ENCODE measurements at regions not wholly inside any gene's neighbourhood (a gene's known extent, or its start where the extent isn't known, plus 50 kb on each side); places are given as distances from the start of the nearest gene placed in this dataset.
A peak's percentile ranks its signal among the peaks of the same experiment; 100 is the strongest.

GRCh38 chr4:94015956-94016355 lies 187.4 kb downstream of the ATOH1 start:
- TF ChIP-seq CTCF (conservative IDR thresholded peaks at IDR 0.05), result no peak
- no peak overlapping the region for H3K27ac Mint-ChIP-seq
- no peak overlapping the region for H3K4me3 Mint-ChIP-seq
- Histone ChIP-seq H3K27ac (ENCODE audit: low read depth, low read length) (no peak overlapping the region), H3K9ac (ENCODE audit: extremely low read depth, low read length, poor library complexity, severe bottlenecking) (no peak overlapping the region), H3K9me3 (ENCODE audit: control insufficient read depth, low read length) (peaks cover 8% of the 10 kb centered on the region), H3K36me3 (ENCODE audit: control insufficient read depth, insufficient read depth, low read length) (no peaks in the 10 kb centered on the region), H3K4me3 (ENCODE audit: low read length) (no peak overlapping the region), H3K4me1 (ENCODE audit: control insufficient read depth, insufficient read depth, low read length) (peaks cover 3% of the 10 kb centered on the region), H3K27me3 (ENCODE audit: control insufficient read depth, insufficient read depth, low read length, poor library complexity, severe bottlenecking) (no peaks in the 10 kb centered on the region)
- H3K36me3 Mint-ChIP-seq (ENCODE audit: low read depth), result no peaks in the 10 kb centered on the region
- DNase-seq, result no peak
- no peaks in the 10 kb centered on the region for H3K27me3 Mint-ChIP-seq (ENCODE audit: insufficient read depth)
- peaks cover 2% of the 10 kb centered on the region for H3K9me3 Mint-ChIP-seq
- 100% methylated on average over 1 of the region's 1 CpG; no CpG with 5 or more reads in 1 of the 2 experiments for WGBS, 2 experiments (ENCODE audit: insufficient coverage in 1 of 2, insufficient read length in 1 of 2)
- H3K4me1 Mint-ChIP-seq, result peaks cover 7% of the 10 kb centered on the region

- H3K9me3 ChIP-seq (ENCODE audit: control insufficient read depth, low read length), result no peaks in the 10 kb centered on the region
- no peak for TF ChIP-seq CTCF (conservative IDR thresholded peaks at IDR 0.05)
- H3K27ac ChIP-seq (ENCODE audit: low read depth, low read length), result peak overlapping the region; percentile 73
- H3K9me3 Mint-ChIP-seq, result peaks cover 5% of the 10 kb centered on the region
- peaks cover 16% of the 10 kb centered on the region for H3K4me1 Mint-ChIP-seq
- no peak overlapping the region for H3K27ac Mint-ChIP-seq
- WGBS, 2 experiments (ENCODE audit: insufficient coverage in 1 of 2, insufficient read length in 1 of 2), result 29 to 54% methylated on average over 1 to 2 of the region's 2 CpGs
- H3K4me1 ChIP-seq (ENCODE audit: control insufficient read depth, insufficient read depth, low read length), result no peaks in the 10 kb centered on the region
- no peak overlapping the region for H3K4me3 ChIP-seq (ENCODE audit: low read length)
- H3K27me3 Mint-ChIP-seq (ENCODE audit: insufficient read depth), result no peaks in the 10 kb centered on the region
- H3K27me3 ChIP-seq (ENCODE audit: control insufficient read depth, insufficient read depth, low read length, poor library complexity, severe bottlenecking), result no peaks in the 10 kb centered on the region
- no peaks in the 10 kb centered on the region for H3K36me3 ChIP-seq (ENCODE audit: control insufficient read depth, insufficient read depth, low read length)
- no peak overlapping the region for H3K9ac ChIP-seq (ENCODE audit: extremely low read depth, low read length, poor library complexity, severe bottlenecking)
- H3K36me3 Mint-ChIP-seq (ENCODE audit: low read depth), result peaks cover 1% of the 10 kb centered on the region
- no peak overlapping the region for H3K4me3 Mint-ChIP-seq
- DNase-seq, result peak; percentile 72
Measured at GRCh38 chr4:94032754-94033153, 174.9 kb upstream of the SMARCAD1 start.

- Mint-ChIP-seq H3K4me3 (no peak overlapping the region), H3K27me3 (ENCODE audit: insufficient read depth) (no peaks in the 10 kb centered on the region)
- no peak overlapping the region for H3K27ac ChIP-seq (ENCODE audit: low read depth, low read length)
Measured at GRCh38 chr4:94036964-94037363, 170.7 kb upstream of the SMARCAD1 start.

More at GRCh38 chr4:94036964-94037363, 170.7 kb upstream of the SMARCAD1 start:
- no peaks in the 10 kb centered on the region for H3K27me3 ChIP-seq (ENCODE audit: control insufficient read depth, insufficient read depth, low read length, poor library complexity, severe bottlenecking)
- WGBS, 2 experiments (ENCODE audit: insufficient coverage in 1 of 2, insufficient read length in 1 of 2), result 86 to 91% methylated on average over 1 to 2 of the region's 2 CpGs
- DNase-seq, result peak; percentile 58
- no peaks in the 10 kb centered on the region for H3K36me3 ChIP-seq (ENCODE audit: control insufficient read depth, insufficient read depth, low read length)
- H3K4me1 ChIP-seq (ENCODE audit: control insufficient read depth, insufficient read depth, low read length), result peaks cover 5% of the 10 kb centered on the region
- Mint-ChIP-seq H3K9me3 (no peaks in the 10 kb centered on the region), H3K27ac (no peak overlapping the region), H3K36me3 (ENCODE audit: low read depth) (no peaks in the 10 kb centered on the region), H3K4me1 (peaks cover 27% of the 10 kb centered on the region)
- H3K9ac ChIP-seq (ENCODE audit: extremely low read depth, low read length, poor library complexity, severe bottlenecking), result no peak overlapping the region
- no peak overlapping the region for H3K4me3 ChIP-seq (ENCODE audit: low read length)
- no peak for TF ChIP-seq CTCF (conservative IDR thresholded peaks at IDR 0.05)
- H3K9me3 ChIP-seq (ENCODE audit: control insufficient read depth, low read length), result no peaks in the 10 kb centered on the region
